ENCODE measurements at regions not wholly inside any gene's neighbourhood (a gene's known extent, or its start where the extent isn't known, plus 50 kb on each side); places are given as distances from the start of the nearest gene placed in this dataset.

- TF ChIP-seq EZH2phosphoT487 (IDR thresholded peaks at IDR 0.05; ENCODE audit: borderline replicate concordance, low read depth, low read length), result no peak
- no peak for TF ChIP-seq CTCF (conservative IDR thresholded peaks at IDR 0.05; ENCODE audit: low read length)
Observed at GRCh38 chr10:78252286-78252685, 218.6 kb downstream of the RPS24 start.

Measured in OCI-LY7 (cell line).